ENCODE measurements at regions not wholly inside any gene's neighbourhood (a gene's known extent, or its start where the extent isn't known, plus 50 kb on each side); places are given as distances from the start of the nearest gene placed in this dataset.

GRCh38 chr13:87867426-87867825 lies 196.3 kb downstream of the SLITRK5 start:
- no peak for ATAC-seq
- Histone ChIP-seq H3K9ac (ENCODE audit: insufficient read depth in 1 of 2, low read depth in 2 of 2, low read length in 2 of 2) (no peak overlapping the region), H4K20me1 (replicated peaks; ENCODE audit: control insufficient read depth, insufficient read depth, low read length) (no peaks in the 10 kb centered on the region), H3K36me3 (ENCODE audit: control insufficient read depth, insufficient read depth, low read length) (no peaks in the 10 kb centered on the region), H3K4me3 (no peak overlapping the region), H3K27me3 (ENCODE audit: control insufficient read depth in 2 of 2, insufficient read depth in 2 of 2, low read length in 2 of 2) (no peaks in the 10 kb centered on the region), H3K9me3 (replicated peaks; ENCODE audit: control insufficient read depth, insufficient read depth, low read depth, low read length) (no peaks in the 10 kb centered on the region), H3K9me1 (ENCODE audit: control insufficient read depth, insufficient read depth, low read length) (no peaks in the 10 kb centered on the region), H3K79me2 (ENCODE audit: control insufficient read depth, insufficient read depth, low read length) (no peaks in the 10 kb centered on the region), H3K27ac (ENCODE audit: extremely low read depth, low read depth, low read length) (no peak overlapping the region), H3K4me1 (replicated peaks in 1 of 2; ENCODE audit: control insufficient read depth in 2 of 2, insufficient read depth in 2 of 2, low read length in 2 of 2) (no peaks in the 10 kb centered on the region), H3K4me2 (ENCODE audit: insufficient read depth, low read length) (no peak overlapping the region), H2AFZ (ENCODE audit: low read depth, low read length) (no peak overlapping the region)
- 0% methylated on average over 2 of the region's 3 CpGs for WGBS (ENCODE audit: insufficient coverage, low coverage, missing lambda C conversion rate)
- no peak for DNase-seq (ENCODE audit: extremely low read depth in 1 of 4, low spot score in 3 of 4)
- in situ Hi-C loops (cut with MboI) (no loop called here), intact Hi-C loops (cut with micrococcal nuclease) (no loop called here)
- ChIA-PET CTCF (ENCODE audit: low intra/inter-chr PET ratio) (no interaction called here), POLR2A (no interaction called here)
- BruUV-seq (replicated peaks): no TSS peak
- no peak for TF ChIP-seq BHLHE40 (IDR thresholded peaks at IDR 0.05; ENCODE audit: low read length)
- TF ChIP-seq ZHX1 (conservative IDR thresholded peaks at IDR 0.05; ENCODE audit: low read length): no peak
- no peak for TF ChIP-seq NEUROD1 (IDR thresholded peaks at IDR 0.05; ENCODE audit: borderline replicate concordance, low read depth, low read length, partially characterized antibody)
- TF ChIP-seq DEAF1 (CRISPR knock-in tag; IDR thresholded peaks at IDR 0.05): no peak
- no peak for TF ChIP-seq MAFK (IDR thresholded peaks at IDR 0.05; ENCODE audit: low read length)
- TF ChIP-seq PHF20 (IDR thresholded peaks at IDR 0.05; ENCODE audit: partially characterized antibody): no peak
- TF ChIP-seq ZNF41 (CRISPR knock-in tag; conservative IDR thresholded peaks at IDR 0.05): no peak
- TF ChIP-seq NUFIP1 (IDR thresholded peaks at IDR 0.05; ENCODE audit: partially characterized antibody): no peak
- TF ChIP-seq SREBF1 (IDR thresholded peaks at IDR 0.05; ENCODE audit: borderline replicate concordance, low read depth, low read length): no peak
- TF ChIP-seq, protein P1, sequence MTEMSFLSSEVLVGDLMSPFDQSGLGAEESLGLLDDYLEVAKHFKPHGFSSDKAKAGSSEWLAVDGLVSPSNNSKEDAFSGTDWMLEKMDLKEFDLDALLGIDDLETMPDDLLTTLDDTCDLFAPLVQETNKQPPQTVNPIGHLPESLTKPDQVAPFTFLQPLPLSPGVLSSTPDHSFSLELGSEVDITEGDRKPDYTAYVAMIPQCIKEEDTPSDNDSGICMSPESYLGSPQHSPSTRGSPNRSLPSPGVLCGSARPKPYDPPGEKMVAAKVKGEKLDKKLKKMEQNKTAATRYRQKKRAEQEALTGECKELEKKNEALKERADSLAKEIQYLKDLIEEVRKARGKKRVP (CRISPR knock-in tag; IDR thresholded peaks at IDR 0.05): no peak
- TF ChIP-seq RBBP5 (IDR thresholded peaks at IDR 0.05; ENCODE audit: borderline replicate concordance, insufficient read depth, low read length, poor library complexity, severe bottlenecking): no peak
- TF ChIP-seq, protein P2, sequence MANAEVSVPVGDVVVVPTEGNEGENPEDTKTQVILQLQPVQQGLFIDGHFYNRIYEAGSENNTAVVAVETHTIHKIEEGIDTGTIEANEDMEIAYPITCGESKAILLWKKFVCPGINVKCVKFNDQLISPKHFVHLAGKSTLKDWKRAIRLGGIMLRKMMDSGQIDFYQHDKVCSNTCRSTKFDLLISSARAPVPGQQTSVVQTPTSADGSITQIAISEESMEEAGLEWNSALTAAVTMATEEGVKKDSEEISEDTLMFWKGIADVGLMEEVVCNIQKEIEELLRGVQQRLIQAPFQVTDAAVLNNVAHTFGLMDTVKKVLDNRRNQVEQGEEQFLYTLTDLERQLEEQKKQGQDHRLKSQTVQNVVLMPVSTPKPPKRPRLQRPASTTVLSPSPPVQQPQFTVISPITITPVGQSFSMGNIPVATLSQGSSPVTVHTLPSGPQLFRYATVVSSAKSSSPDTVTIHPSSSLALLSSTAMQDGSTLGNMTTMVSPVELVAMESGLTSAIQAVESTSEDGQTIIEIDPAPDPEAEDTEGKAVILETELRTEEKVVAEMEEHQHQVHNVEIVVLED (CRISPR knock-in tag; IDR thresholded peaks at IDR 0.05): no peak
- TF ChIP-seq NFE2 (IDR thresholded peaks at IDR 0.05; ENCODE audit: low read depth): no peak
- TF ChIP-seq TOE1 (IDR thresholded peaks at IDR 0.05; ENCODE audit: borderline replicate concordance): no peak
- no peak for TF ChIP-seq TOE1 (CRISPR knock-in tag; IDR thresholded peaks at IDR 0.05; ENCODE audit: borderline replicate concordance, low read depth)
- no peak for TF ChIP-seq ZNF431 (CRISPR knock-in tag; IDR thresholded peaks at IDR 0.05)
- no peak for FAIRE-seq

All from K562 (cell line).